A673 (cell line): ENCODE measurements at regions not wholly inside any gene's neighbourhood (a gene's known extent, or its start where the extent isn't known, plus 50 kb on each side); places are given as distances from the start of the nearest gene placed in this dataset.

Experiments used
- BruUV-seq: library from RNA; stranded (reverse); fragments of 400-500 nt; replicated peaks from 2 replicates; lab custom pipeline; 2021; lab: Mats Ljungman, UMichigan
- CTCF ChIA-PET: fragments of 300-600 bp; sonication (Branson Sonifier 250); formaldehyde crosslinking; loops from one replicate; lab custom pipeline; 2022; ENCODE audit warnings: antibody characterized with exemption; lab: Charles Lee
- POLR2A ChIA-PET: fragments of 300-600 bp; sonication (Branson Sonifier 250); formaldehyde crosslinking; loops from one replicate; lab custom pipeline; 2022; ENCODE audit warnings: antibody characterized with exemption; ENCODE audit not compliant: low non-redundant PET; lab: Charles Lee
- DNase-seq: peaks from one replicate; pipeline ENCODE4 v3.0.0-alpha.2; 2015; ENCODE audit warnings: low spot score
- H3K27ac ChIP-seq: fragments of 200-600 bp; sonication (generic); 2 replicates; pipeline ENCODE4 v1.5.1; 2016; ENCODE audit warnings: mixed run types, low read depth, mild to moderate bottlenecking, mixed read lengths, antibody characterized with exemption, low read length; ENCODE audit not compliant: poor library complexity, severe bottlenecking
- H3K27me3 ChIP-seq: fragments of 200-600 bp; sonication (generic); replicated peaks from 2 replicates; pipeline ENCODE4 v1.6.1; 2017; ENCODE audit warnings: mixed run types, low read depth, mild to moderate bottlenecking, mixed read lengths, antibody characterized with exemption, low read length; ENCODE audit not compliant: insufficient read depth, poor library complexity
- H3K36me3 ChIP-seq: fragments of 200-600 bp; sonication (generic); 2 replicates; pipeline ENCODE4 v1.6.1; 2016; ENCODE audit warnings: mixed run types, mild to moderate bottlenecking, mixed read lengths, antibody characterized with exemption, low read length; ENCODE audit not compliant: insufficient read depth, poor library complexity, severe bottlenecking
- H3K4me1 ChIP-seq: fragments of 200-600 bp; sonication (generic); 2 replicates; pipeline ENCODE4 v1.6.1; 2017; ENCODE audit warnings: mixed run types, mild to moderate bottlenecking, mixed read lengths, antibody characterized with exemption, low read length; ENCODE audit not compliant: insufficient read depth, poor library complexity, severe bottlenecking
- H3K4me3 ChIP-seq: fragments of 200-600 bp; sonication (generic); 2 replicates; pipeline ENCODE4 v1.5.1; 2016; ENCODE audit warnings: low read depth, mixed run types, mild to moderate bottlenecking, mixed read lengths, low read length; ENCODE audit not compliant: poor library complexity, severe bottlenecking
- H3K9me3 ChIP-seq: fragments of 200-600 bp; sonication (generic); 2 replicates; pipeline ENCODE4 v1.6.1; 2016; ENCODE audit warnings: mixed run types, low read depth, mild to moderate bottlenecking, mixed read lengths, antibody characterized with exemption, low read length; ENCODE audit not compliant: poor library complexity, severe bottlenecking
- CTCF ChIP-seq: fragments of 300-800, 200-600 bp; sonication (generic); conservative IDR thresholded peaks from 2 replicates; pipeline ENCODE4 v1.5.1; 2017; ENCODE audit warnings: low read depth, mild to moderate bottlenecking, antibody characterized with exemption, low read length, moderate library complexity, mixed read lengths
- EZH2 ChIP-seq: fragments of 200-600 bp; sonication (generic); IDR thresholded peaks from 2 replicates; pipeline ENCODE4 v1.6.1; 2017; ENCODE audit warnings: borderline replicate concordance, low read depth, mild to moderate bottlenecking, mixed read lengths, antibody characterized with exemption, low read length; ENCODE audit not compliant: poor library complexity, severe bottlenecking
- intact Hi-C: fragments of 100-400 bp; cut with micrococcal nuclease; formaldehyde crosslinking; loops from one replicate; pipeline ENCODE4 v1.10.0; 2022; ENCODE audit not compliant: unreplicated experiment

GRCh38 chr6:14488180-14488579 lies 370.6 kb downstream of the CD83 start:
- Histone ChIP-seq H3K4me3 (no peak overlapping the region), H3K36me3 (no peaks in the 10 kb centered on the region), H3K9me3 (peaks cover 14% of the 10 kb centered on the region), H3K4me1 (no peaks in the 10 kb centered on the region), H3K27me3 (no peaks in the 10 kb centered on the region), H3K27ac (no peak overlapping the region)
- BruUV-seq: no TSS peak
- no peak for DNase-seq
- CTCF ChIA-PET: no interaction called here
- TF ChIP-seq CTCF: no peak
- no peak for TF ChIP-seq EZH2
- POLR2A ChIA-PET: no interaction called here
- intact Hi-C loops: no loop called here

DNA sequence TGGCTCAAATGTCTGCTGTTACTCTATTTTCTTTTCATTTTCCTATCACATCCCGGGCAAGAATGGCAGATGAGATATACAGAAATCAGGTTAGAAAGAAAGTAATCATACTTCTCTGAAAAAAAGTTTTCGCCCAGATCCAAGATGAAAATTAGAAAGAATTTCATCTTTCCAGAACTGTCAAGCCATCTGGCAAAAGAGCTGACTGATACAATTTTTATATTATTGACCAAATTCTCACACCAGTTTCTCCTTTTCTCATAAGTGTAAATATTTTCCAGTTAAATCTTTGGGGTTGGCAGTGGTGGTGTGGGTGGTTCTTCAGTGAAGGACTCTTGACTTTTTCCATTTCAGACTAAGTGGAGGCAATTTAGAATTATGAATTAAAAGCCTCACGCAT lies 371.9 kb downstream of the CD83 start:
- no peaks in the 10 kb centered on the region for H3K4me1 ChIP-seq
- ChIA-PET POLR2A (no interaction called here), CTCF (no interaction called here)
- intact Hi-C loops: no loop called here
- no peaks in the 10 kb centered on the region for H3K27me3 ChIP-seq
- no peak overlapping the region for H3K27ac ChIP-seq
- BruUV-seq: no TSS peak
- no peak for DNase-seq
- H3K36me3 ChIP-seq: no peaks in the 10 kb centered on the region
- H3K9me3 ChIP-seq: peaks cover 14% of the 10 kb centered on the region
- TF ChIP-seq CTCF (no peak), EZH2 (no peak)
- H3K4me3 ChIP-seq: no peak overlapping the region

DNA sequence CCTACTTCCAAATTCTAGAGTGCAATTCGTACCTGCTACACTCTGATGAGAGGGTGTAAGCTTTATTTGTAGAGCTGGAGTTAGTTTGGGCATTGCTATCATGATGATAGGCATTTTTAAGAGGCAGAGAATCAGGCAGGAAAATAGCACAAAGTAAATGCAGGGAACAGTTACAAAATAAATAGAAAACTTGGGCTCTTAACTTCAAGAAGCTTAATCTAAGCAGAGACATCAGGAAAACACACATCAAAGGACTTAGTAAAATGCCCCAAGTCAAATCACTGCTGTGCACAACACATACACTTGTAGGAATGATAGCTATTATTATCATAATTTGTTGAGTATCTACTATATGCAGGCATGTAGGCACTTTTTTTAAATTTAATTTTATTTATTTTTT lies 381.2 kb downstream of the CD83 start:
- intact Hi-C loops: loop anchor here (2.0 to 10.0 kb wide), 5 partner anchors 116 to 610 kb away; no protein-coding TSS in a partner anchor
- no TSS peak for BruUV-seq
- no peak for TF ChIP-seq CTCF
- TF ChIP-seq EZH2: no peak
- H3K27ac ChIP-seq: no peak overlapping the region
- H3K27me3 ChIP-seq: no peaks in the 10 kb centered on the region
- no peaks in the 10 kb centered on the region for H3K36me3 ChIP-seq
- H3K4me1 ChIP-seq: peaks cover 27% of the 10 kb centered on the region
- DNase-seq: no peak
- H3K4me3 ChIP-seq: no peak overlapping the region
- ChIA-PET POLR2A (interaction anchor here (0.6 to 0.7 kb wide), 2 partner anchors 686 to 936 kb away, joined by 4 to 37 read pairs; no protein-coding TSS in a partner anchor), CTCF (interaction anchor here (0.7 to 1.4 kb wide), 2 partner anchors 591 to 892 kb away, joined by 3 to 5 read pairs; no protein-coding TSS in a partner anchor)
- peaks cover 5% of the 10 kb centered on the region for H3K9me3 ChIP-seq
